ENCODE measurements at regions not wholly inside any gene's neighbourhood (a gene's known extent, or its start where the extent isn't known, plus 50 kb on each side); places are given as distances from the start of the nearest gene placed in this dataset.
"Not testable (repeated sequence)": the region's sequence is repeated elsewhere in the genome, so short reads cannot be mapped to it uniquely, and the experiment has no call there.

GRCh38 chr9:89674667-89675057 is 69.8 kb downstream of the GADD45G start:
- DNase-seq: no peak

GRCh38 chr9:89675058-89675742 is 70.4 kb downstream of the GADD45G start:
- no peak for DNase-seq

GRCh38 chr9:89676281-89676680 is 71.5 kb downstream of the GADD45G start:
- DNase-seq: no peak

- DNase-seq: no peak
Measured at GRCh38 chr9:89677702-89678395, 73.0 kb downstream of the GADD45G start.

- no peak for DNase-seq
Measured at GRCh38 chr9:89678396-89679015, 73.7 kb downstream of the GADD45G start.

GRCh38 chr9:89679016-89679415 is 74.2 kb downstream of the GADD45G start:
- DNase-seq: no peak

GRCh38 chr9:89679581-89679980 is 74.8 kb downstream of the GADD45G start:
- no peak for DNase-seq

- no peak for DNase-seq
Measured at GRCh38 chr9:89680547-89681467, 76.0 kb downstream of the GADD45G start.

GRCh38 chr9:89681468-89681859 is 76.7 kb downstream of the GADD45G start:
- not testable (repeated sequence) for DNase-seq

- DNase-seq: no peak
Measured at GRCh38 chr9:89683626-89684025, 78.8 kb downstream of the GADD45G start.

- DNase-seq: no peak
Measured at GRCh38 chr9:89684218-89684617, 79.4 kb downstream of the GADD45G start.

GRCh38 chr9:89684912-89685636 is 80.3 kb downstream of the GADD45G start:
- DNase-seq: no peak

GRCh38 chr9:89685698-89686097 is 80.9 kb downstream of the GADD45G start:
- DNase-seq: no peak

- DNase-seq: no peak
Measured at GRCh38 chr9:89686126-89686525, 81.3 kb downstream of the GADD45G start.

- no peak for DNase-seq
Measured at GRCh38 chr9:89686621-89687020, 81.8 kb downstream of the GADD45G start.

GRCh38 chr9:89687188-89687587 is 82.4 kb downstream of the GADD45G start:
- DNase-seq: no peak

GRCh38 chr9:89687848-89688247 is 83.0 kb downstream of the GADD45G start:
- DNase-seq: no peak

- not testable (repeated sequence) for DNase-seq
Measured at GRCh38 chr9:89689321-89689720, 84.5 kb downstream of the GADD45G start.

GRCh38 chr9:89690334-89690912 is 85.6 kb downstream of the GADD45G start:
- peak; percentile 32 for DNase-seq

- DNase-seq: no peak
Measured at GRCh38 chr9:89695441-89695891, 90.7 kb downstream of the GADD45G start.

GRCh38 chr9:89695979-89696378 is 91.2 kb downstream of the GADD45G start:
- DNase-seq: not testable (repeated sequence)

GRCh38 chr9:89696780-89697179 is 92.0 kb downstream of the GADD45G start:
- DNase-seq: no peak
